ENCODE measurements at regions not wholly inside any gene's neighbourhood (a gene's known extent, or its start where the extent isn't known, plus 50 kb on each side); places are given as distances from the start of the nearest gene placed in this dataset.

- Histone ChIP-seq H3K23ac (ENCODE audit: insufficient read length, low read depth, low read length) (no peak overlapping the region), H3K9ac (ENCODE audit: extremely low read depth, insufficient read length, low read length) (no peak overlapping the region), H3K27ac (ENCODE audit: insufficient read length, low read depth, low read length) (no peak overlapping the region), H2BK12ac (ENCODE audit: insufficient read length, low read depth, low read length) (no peak overlapping the region), H3K18ac (ENCODE audit: insufficient read length, low read depth, low read length) (no peak overlapping the region), H2BK20ac (ENCODE audit: low read depth, low read length, poor library complexity, severe bottlenecking) (no peak overlapping the region), H2BK120ac (ENCODE audit: low read depth, low read length, poor library complexity, severe bottlenecking) (no peak overlapping the region), H4K20me1 (ENCODE audit: control insufficient read depth, insufficient read depth, insufficient read length) (no peaks in the 10 kb centered on the region), H4K91ac (ENCODE audit: insufficient read length, low read depth, low read length) (no peak overlapping the region), H4K5ac (ENCODE audit: insufficient read length, low read depth, low read length) (no peak overlapping the region), H2AFZ (ENCODE audit: low read length) (no peak overlapping the region), H2AK5ac (ENCODE audit: insufficient read length, low read length) (no peak overlapping the region), H4K8ac (replicated peaks; ENCODE audit: insufficient read length, low read depth, low read length) (no peak overlapping the region), H3K23me2 (ENCODE audit: insufficient read length, low read depth, low read length, poor library complexity, severe bottlenecking) (no peaks in the 10 kb centered on the region), H3K79me2 (ENCODE audit: insufficient read depth, low read length) (no peaks in the 10 kb centered on the region), H3K27me3 (ENCODE audit: insufficient read depth, low read length) (no peaks in the 10 kb centered on the region), H3K14ac (ENCODE audit: insufficient read depth, low read length) (no peak overlapping the region), H3T11ph (ENCODE audit: low read length) (no peak overlapping the region), H2BK5ac (ENCODE audit: insufficient read length, low read length) (no peak overlapping the region), H3K56ac (ENCODE audit: insufficient read length, low read depth, low read length) (no peak overlapping the region), H2BK15ac (ENCODE audit: low read depth, low read length) (no peak overlapping the region), H3K4me2 (ENCODE audit: insufficient read depth, insufficient read length, low read length) (no peak overlapping the region), H3K4me1 (ENCODE audit: insufficient read depth, low read length) (peaks cover 12% of the 10 kb centered on the region; the same call in 1 of the 2 replicates), H3K79me1 (ENCODE audit: insufficient read depth, low read depth, low read length, poor library complexity, severe bottlenecking) (no peaks in the 10 kb centered on the region), H3K4ac (ENCODE audit: low read depth, low read length) (no peak overlapping the region), H3K9me3 (ENCODE audit: control insufficient read depth, low read depth, low read length) (no peaks in the 10 kb centered on the region)
- DNase-seq = peak; percentile 22
- Mint-ChIP-seq H3K9me3 (no peaks in the 10 kb centered on the region), H3K4me1 (peaks cover 27 to 28% of the 10 kb centered on the region in 2 experiments), H3K36me3 (ENCODE audit: insufficient read depth in 1 of 3, low read depth in 3 of 3) (no peaks in the 10 kb centered on the region), H3K27ac (no peak overlapping the region), H3K27me3 (ENCODE audit: low read depth) (peaks cover 14% of the 10 kb centered on the region), H3K4me3 (no peak overlapping the region)
- WGBS (ENCODE audit: extremely low coverage, insufficient read length, low lambda C conversion rate) = no CpG with 5 or more reads among the region's 11 CpGs
- TF ChIP-seq CTCF (conservative IDR thresholded peaks at IDR 0.05) = no peak
Measured at GRCh38 chr1:47580451-47580995, 142.7 kb downstream of the FOXD2 start.

Data from H9 (cell line).